ENCODE measurements at regions not wholly inside any gene's neighbourhood (a gene's known extent, or its start where the extent isn't known, plus 50 kb on each side); places are given as distances from the start of the nearest gene placed in this dataset.

- Histone ChIP-seq H4K20me1 (replicated peaks; ENCODE audit: control insufficient read depth, insufficient read depth, low read length) (no peaks in the 10 kb centered on the region), H3K9me1 (ENCODE audit: control insufficient read depth, insufficient read depth, low read length) (no peaks in the 10 kb centered on the region), H3K4me2 (ENCODE audit: insufficient read depth, low read length) (no peak overlapping the region), H2AFZ (ENCODE audit: low read depth, low read length) (no peak overlapping the region), H3K9ac (ENCODE audit: insufficient read depth in 1 of 2, low read depth in 2 of 2, low read length in 2 of 2) (no peak overlapping the region), H3K79me2 (ENCODE audit: control insufficient read depth, insufficient read depth, low read length) (no peaks in the 10 kb centered on the region), H3K27me3 (ENCODE audit: control insufficient read depth in 2 of 2, insufficient read depth in 2 of 2, low read length in 2 of 2) (no peaks in the 10 kb centered on the region), H3K9me3 (replicated peaks; ENCODE audit: control insufficient read depth, insufficient read depth, low read depth, low read length) (no peaks in the 10 kb centered on the region), H3K4me3 (no peak overlapping the region), H3K4me1 (replicated peaks in 1 of 2; ENCODE audit: control insufficient read depth in 2 of 2, insufficient read depth in 2 of 2, low read length in 2 of 2) (no peaks in the 10 kb centered on the region), H3K27ac (ENCODE audit: extremely low read depth, low read depth, low read length) (no peak overlapping the region), H3K36me3 (ENCODE audit: control insufficient read depth, insufficient read depth, low read length) (no peaks in the 10 kb centered on the region)
- in situ Hi-C loops (cut with MboI), result no loop called here
- intact Hi-C loops (cut with micrococcal nuclease), result loop anchor here (5.0 kb wide), 1 partner anchor 41 kb away; no protein-coding TSS in a partner anchor
- 2% methylated on average over 3 of the region's 3 CpGs for WGBS (ENCODE audit: insufficient coverage, low coverage, missing lambda C conversion rate)
- BruUV-seq (replicated peaks), result no TSS peak
- no peak for DNase-seq (ENCODE audit: extremely low read depth in 1 of 4, low spot score in 3 of 4)
- no peak for ATAC-seq
- TF ChIP-seq ZNF384 (IDR thresholded peaks at IDR 0.05; ENCODE audit: low read depth, low read length) (no peak), DEAF1 (CRISPR knock-in tag; IDR thresholded peaks at IDR 0.05) (no peak), BRD4 (IDR thresholded peaks at IDR 0.05) (no peak), PCBP2 (IDR thresholded peaks at IDR 0.05; ENCODE audit: low read depth, low read length, poor library complexity, severe bottlenecking) (no peak), POLR2H (tag; IDR thresholded peaks at IDR 0.05; ENCODE audit: low read depth) (no peak), RBM22 (IDR thresholded peaks at IDR 0.05; ENCODE audit: low read depth, low read length, poor library complexity, severe bottlenecking) (no peak), ZNF263 (CRISPR knock-in tag; IDR thresholded peaks at IDR 0.05; ENCODE audit: borderline replicate concordance) (no peak)
- FAIRE-seq, result no peak
- CTCF ChIA-PET (ENCODE audit: low intra/inter-chr PET ratio), result no interaction called here
- POLR2A ChIA-PET, result no interaction called here
Observed at GRCh38 chr20:26218301-26218700, 521.6 kb upstream of the ZNF337 start.
